GM23248 (cell line): ENCODE measurements at regions not wholly inside any gene's neighbourhood (a gene's known extent, or its start where the extent isn't known, plus 50 kb on each side); places are given as distances from the start of the nearest gene placed in this dataset.

Experiments
- EZH2 ChIP-seq: fragments of 200-600 bp; sonication (generic); IDR thresholded peaks from 2 replicates; pipeline ENCODE4 v1.6.1; 2018; ENCODE audit warnings: antibody characterized with exemption, mild to moderate bottlenecking; ENCODE audit not compliant: insufficient read depth, poor library complexity, severe bottlenecking
- EZH2phosphoT487 ChIP-seq: fragments of 200-600 bp; sonication (generic); IDR thresholded peaks from 2 replicates; pipeline ENCODE4 v1.6.1; 2018; ENCODE audit warnings: antibody characterized with exemption, moderate library complexity, mild to moderate bottlenecking, low read depth; ENCODE audit not compliant: insufficient read depth

GRCh38 chr20:40908309-40908708 lies 120.3 kb upstream of the TOP1 start:
- TF ChIP-seq EZH2 = no peak
- no peak for TF ChIP-seq EZH2phosphoT487
